NT2/D1 (cell line): ENCODE measurements at regions not wholly inside any gene's neighbourhood (a gene's known extent, or its start where the extent isn't known, plus 50 kb on each side); places are given as distances from the start of the nearest gene placed in this dataset.

ENCODE experiments used
- YY1 ChIP-seq: IDR thresholded peaks from 2 replicates; pipeline ENCODE4 v1.6.1; 2011; ENCODE audit not compliant: insufficient read length, insufficient read depth
- ZNF274 ChIP-seq: IDR thresholded peaks from 2 replicates; pipeline ENCODE4 v1.6.1; 2011; ENCODE audit warnings: mild to moderate bottlenecking, low read depth, low read length

- TF ChIP-seq YY1 (no peak), ZNF274 (no peak)
These were observed 406.1 kb upstream of the MARCKS start for GRCh38 chr6:113451049-113451448.
